ENCODE measurements at regions not wholly inside any gene's neighbourhood (a gene's known extent, or its start where the extent isn't known, plus 50 kb on each side); places are given as distances from the start of the nearest gene placed in this dataset.

DNA sequence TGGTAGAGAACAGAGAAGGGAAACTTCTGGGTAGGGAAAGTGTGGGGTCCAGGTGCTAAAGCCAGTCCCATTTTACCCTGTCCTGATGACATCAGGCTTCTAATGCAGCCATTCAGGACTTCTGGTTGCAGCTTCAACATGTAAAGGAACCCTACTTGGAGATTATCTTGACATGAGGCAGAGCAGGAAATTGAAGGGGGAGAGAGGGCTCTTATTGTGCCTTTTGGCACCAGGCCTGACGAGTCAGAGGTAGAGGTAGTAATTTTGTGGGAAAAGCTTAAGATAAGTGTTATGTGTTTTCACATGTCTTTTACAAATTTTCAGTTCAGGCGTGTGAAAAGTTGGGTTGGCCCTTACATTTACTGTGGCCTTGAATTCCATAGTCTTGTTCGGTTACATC is 102.4 kb upstream of the APC start:
- Histone ChIP-seq H3K36me3 (ENCODE audit: control insufficient read depth in 2 of 2, insufficient read depth in 2 of 2, low read length in 2 of 2) (no peaks in the 10 kb centered on the region), H3K27ac (ENCODE audit: low read depth in 2 of 2, low read length in 2 of 2) (no peak overlapping the region), H3K9me3 (ENCODE audit: control insufficient read depth in 2 of 2, low read length in 2 of 2) (peaks cover 0 to 2% of the 10 kb centered on the region in 2 donors), H3K9ac (ENCODE audit: low read depth in 1 of 2, low read length in 2 of 2) (no peak overlapping the region), H3K4me1 (ENCODE audit: control insufficient read depth in 2 of 2, insufficient read depth in 2 of 2, low read length in 2 of 2) (no peaks in the 10 kb centered on the region), H3K27me3 (ENCODE audit: control insufficient read depth in 2 of 2, insufficient read depth in 2 of 2, low read length in 2 of 2) (no peaks in the 10 kb centered on the region), H3K4me3 (ENCODE audit: low read length in 2 of 2) (no peak overlapping the region)

DNA sequence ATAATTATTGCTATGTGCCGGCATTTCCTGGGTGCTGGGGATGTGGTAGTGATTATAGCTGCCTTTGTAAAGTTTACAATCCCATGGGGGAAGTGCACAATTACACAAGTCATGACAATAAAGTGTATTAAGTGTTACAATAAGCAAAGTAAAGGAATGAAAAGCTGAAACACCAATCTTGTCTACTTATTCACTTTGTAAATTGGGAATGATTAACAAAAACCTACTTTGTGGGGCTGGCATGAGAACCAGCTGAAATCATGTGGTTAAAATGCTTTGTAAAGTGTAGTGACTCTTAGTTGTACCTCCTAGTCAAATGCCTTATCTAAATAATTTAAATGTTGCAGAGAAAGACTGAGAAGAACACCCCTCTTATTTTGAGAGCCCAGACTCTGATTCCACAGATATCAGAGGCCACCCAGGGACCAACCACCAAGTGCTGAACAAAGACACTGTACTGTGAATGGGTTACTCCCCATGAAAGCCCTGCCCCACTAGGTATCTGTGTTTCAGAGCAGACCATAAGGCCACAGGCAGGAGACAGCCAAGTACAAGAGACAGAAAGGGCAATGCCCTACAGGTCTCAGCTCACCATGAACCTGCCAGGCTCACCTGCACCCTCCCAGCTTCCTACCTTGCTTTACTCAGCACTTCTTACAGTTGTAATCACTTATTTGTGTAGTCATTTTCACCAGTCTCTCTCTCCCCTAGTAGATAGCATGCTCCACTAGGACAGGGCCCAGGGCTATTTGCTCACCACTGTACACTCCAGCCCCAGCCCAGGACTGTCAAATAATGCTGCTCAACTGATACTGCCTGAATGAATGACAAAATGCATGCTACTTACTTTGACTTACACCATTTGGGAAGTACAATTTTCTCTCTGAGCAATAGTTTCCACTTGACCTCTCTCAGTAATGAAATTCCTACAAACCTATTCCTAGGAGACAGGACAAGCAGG is 101.6 kb upstream of the APC start:
- peaks cover 0 to 2% of the 10 kb centered on the region in 2 donors for H3K9me3 ChIP-seq (ENCODE audit: control insufficient read depth in 2 of 2, low read length in 2 of 2)
- no peak overlapping the region for H3K9ac ChIP-seq (ENCODE audit: low read depth in 1 of 2, low read length in 2 of 2)
- no peaks in the 10 kb centered on the region for H3K36me3 ChIP-seq (ENCODE audit: control insufficient read depth in 2 of 2, insufficient read depth in 2 of 2, low read length in 2 of 2)
- no peak overlapping the region for H3K4me3 ChIP-seq (ENCODE audit: low read length in 2 of 2)
- H3K27ac ChIP-seq (ENCODE audit: low read depth in 2 of 2, low read length in 2 of 2) = no peak overlapping the region
- no peaks in the 10 kb centered on the region for H3K4me1 ChIP-seq (ENCODE audit: control insufficient read depth in 2 of 2, insufficient read depth in 2 of 2, low read length in 2 of 2)
- no peaks in the 10 kb centered on the region for H3K27me3 ChIP-seq (ENCODE audit: control insufficient read depth in 2 of 2, insufficient read depth in 2 of 2, low read length in 2 of 2)

- H3K9me3 ChIP-seq (ENCODE audit: control insufficient read depth in 2 of 2, low read length in 2 of 2) = peaks cover 0 to 2% of the 10 kb centered on the region in 2 donors
- H3K27me3 ChIP-seq (ENCODE audit: control insufficient read depth in 2 of 2, insufficient read depth in 2 of 2, low read length in 2 of 2) = no peaks in the 10 kb centered on the region
- H3K27ac ChIP-seq (ENCODE audit: low read depth in 2 of 2, low read length in 2 of 2) = no peak overlapping the region
- no peaks in the 10 kb centered on the region for H3K4me1 ChIP-seq (ENCODE audit: control insufficient read depth in 2 of 2, insufficient read depth in 2 of 2, low read length in 2 of 2)
- no peaks in the 10 kb centered on the region for H3K36me3 ChIP-seq (ENCODE audit: control insufficient read depth in 2 of 2, insufficient read depth in 2 of 2, low read length in 2 of 2)
- H3K9ac ChIP-seq (ENCODE audit: low read depth in 1 of 2, low read length in 2 of 2) = no peak overlapping the region
- no peak overlapping the region for H3K4me3 ChIP-seq (ENCODE audit: low read length in 2 of 2)
Measured at GRCh38 chr5:112636751-112637150, 100.9 kb upstream of the APC start.

DNA sequence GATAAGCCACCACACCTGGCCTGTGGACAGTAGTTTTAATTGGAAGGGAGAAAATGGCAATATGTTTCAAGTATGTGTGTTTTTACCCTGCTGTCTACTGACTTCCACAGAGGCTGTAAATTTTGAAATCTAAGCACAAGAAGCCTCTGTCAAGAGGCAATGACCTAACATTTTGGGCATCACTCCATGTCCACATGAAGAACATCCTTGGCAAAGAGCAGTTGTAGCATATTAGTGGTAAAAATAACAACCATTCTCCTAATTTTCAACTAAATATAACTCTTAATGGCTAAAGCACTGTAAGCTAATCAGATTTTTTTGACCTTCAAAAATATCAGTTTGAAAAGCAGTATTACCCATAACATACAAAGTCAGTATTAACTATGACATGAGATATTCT is 100.3 kb upstream of the APC start:
- H3K9me3 ChIP-seq (ENCODE audit: control insufficient read depth in 2 of 2, low read length in 2 of 2) = peaks cover 0 to 2% of the 10 kb centered on the region in 2 donors
- H3K4me1 ChIP-seq (ENCODE audit: control insufficient read depth in 2 of 2, insufficient read depth in 2 of 2, low read length in 2 of 2) = no peaks in the 10 kb centered on the region
- H3K9ac ChIP-seq (ENCODE audit: low read depth in 1 of 2, low read length in 2 of 2) = no peak overlapping the region
- H3K36me3 ChIP-seq (ENCODE audit: control insufficient read depth in 2 of 2, insufficient read depth in 2 of 2, low read length in 2 of 2) = no peaks in the 10 kb centered on the region
- no peak overlapping the region for H3K27ac ChIP-seq (ENCODE audit: low read depth in 2 of 2, low read length in 2 of 2)
- H3K4me3 ChIP-seq (ENCODE audit: low read length in 2 of 2) = no peak overlapping the region
- no peaks in the 10 kb centered on the region for H3K27me3 ChIP-seq (ENCODE audit: control insufficient read depth in 2 of 2, insufficient read depth in 2 of 2, low read length in 2 of 2)

GRCh38 chr5:112640546-112640945 is 97.1 kb upstream of the APC start:
- H3K9ac ChIP-seq (ENCODE audit: low read depth in 1 of 2, low read length in 2 of 2) = no peak overlapping the region
- no peaks in the 10 kb centered on the region for H3K27me3 ChIP-seq (ENCODE audit: control insufficient read depth in 2 of 2, insufficient read depth in 2 of 2, low read length in 2 of 2)
- H3K36me3 ChIP-seq (ENCODE audit: control insufficient read depth in 2 of 2, insufficient read depth in 2 of 2, low read length in 2 of 2) = no peaks in the 10 kb centered on the region
- H3K4me1 ChIP-seq (ENCODE audit: control insufficient read depth in 2 of 2, insufficient read depth in 2 of 2, low read length in 2 of 2) = no peaks in the 10 kb centered on the region
- H3K9me3 ChIP-seq (ENCODE audit: control insufficient read depth in 2 of 2, low read length in 2 of 2) = no peaks in the 10 kb centered on the region
- H3K4me3 ChIP-seq (ENCODE audit: low read length in 2 of 2) = no peak overlapping the region
- H3K27ac ChIP-seq (ENCODE audit: low read depth in 2 of 2, low read length in 2 of 2) = no peak overlapping the region

- Histone ChIP-seq H3K4me3 (ENCODE audit: low read length in 2 of 2) (no peak overlapping the region), H3K4me1 (ENCODE audit: control insufficient read depth in 2 of 2, insufficient read depth in 2 of 2, low read length in 2 of 2) (no peaks in the 10 kb centered on the region), H3K9me3 (ENCODE audit: control insufficient read depth in 2 of 2, low read length in 2 of 2) (no peaks in the 10 kb centered on the region), H3K36me3 (ENCODE audit: control insufficient read depth in 2 of 2, insufficient read depth in 2 of 2, low read length in 2 of 2) (no peaks in the 10 kb centered on the region), H3K9ac (ENCODE audit: low read depth in 1 of 2, low read length in 2 of 2) (no peak overlapping the region), H3K27me3 (ENCODE audit: control insufficient read depth in 2 of 2, insufficient read depth in 2 of 2, low read length in 2 of 2) (no peaks in the 10 kb centered on the region), H3K27ac (ENCODE audit: low read depth in 2 of 2, low read length in 2 of 2) (no peak overlapping the region)
Measured at GRCh38 chr5:112641515-112642110, 96.1 kb upstream of the APC start.

GRCh38 chr5:112642885-112643284 is 94.8 kb upstream of the APC start:
- H3K36me3 ChIP-seq (ENCODE audit: control insufficient read depth in 2 of 2, insufficient read depth in 2 of 2, low read length in 2 of 2) = no peaks in the 10 kb centered on the region
- H3K4me3 ChIP-seq (ENCODE audit: low read length in 2 of 2) = no peak overlapping the region
- no peaks in the 10 kb centered on the region for H3K9me3 ChIP-seq (ENCODE audit: control insufficient read depth in 2 of 2, low read length in 2 of 2)
- no peaks in the 10 kb centered on the region for H3K4me1 ChIP-seq (ENCODE audit: control insufficient read depth in 2 of 2, insufficient read depth in 2 of 2, low read length in 2 of 2)
- H3K9ac ChIP-seq (ENCODE audit: low read depth in 1 of 2, low read length in 2 of 2) = no peak overlapping the region
- H3K27ac ChIP-seq (ENCODE audit: low read depth in 2 of 2, low read length in 2 of 2) = no peak overlapping the region
- H3K27me3 ChIP-seq (ENCODE audit: control insufficient read depth in 2 of 2, insufficient read depth in 2 of 2, low read length in 2 of 2) = no peaks in the 10 kb centered on the region

- no peaks in the 10 kb centered on the region for H3K9me3 ChIP-seq (ENCODE audit: control insufficient read depth in 2 of 2, low read length in 2 of 2)
- no peak overlapping the region for H3K9ac ChIP-seq (ENCODE audit: low read depth in 1 of 2, low read length in 2 of 2)
- H3K27me3 ChIP-seq (ENCODE audit: control insufficient read depth in 2 of 2, insufficient read depth in 2 of 2, low read length in 2 of 2) = no peaks in the 10 kb centered on the region
- H3K36me3 ChIP-seq (ENCODE audit: control insufficient read depth in 2 of 2, insufficient read depth in 2 of 2, low read length in 2 of 2) = no peaks in the 10 kb centered on the region
- no peaks in the 10 kb centered on the region for H3K4me1 ChIP-seq (ENCODE audit: control insufficient read depth in 2 of 2, insufficient read depth in 2 of 2, low read length in 2 of 2)
- no peak overlapping the region for H3K4me3 ChIP-seq (ENCODE audit: low read length in 2 of 2)
- H3K27ac ChIP-seq (ENCODE audit: low read depth in 2 of 2, low read length in 2 of 2) = no peak overlapping the region
Measured at GRCh38 chr5:112643339-112643971, 94.2 kb upstream of the APC start.

DNA sequence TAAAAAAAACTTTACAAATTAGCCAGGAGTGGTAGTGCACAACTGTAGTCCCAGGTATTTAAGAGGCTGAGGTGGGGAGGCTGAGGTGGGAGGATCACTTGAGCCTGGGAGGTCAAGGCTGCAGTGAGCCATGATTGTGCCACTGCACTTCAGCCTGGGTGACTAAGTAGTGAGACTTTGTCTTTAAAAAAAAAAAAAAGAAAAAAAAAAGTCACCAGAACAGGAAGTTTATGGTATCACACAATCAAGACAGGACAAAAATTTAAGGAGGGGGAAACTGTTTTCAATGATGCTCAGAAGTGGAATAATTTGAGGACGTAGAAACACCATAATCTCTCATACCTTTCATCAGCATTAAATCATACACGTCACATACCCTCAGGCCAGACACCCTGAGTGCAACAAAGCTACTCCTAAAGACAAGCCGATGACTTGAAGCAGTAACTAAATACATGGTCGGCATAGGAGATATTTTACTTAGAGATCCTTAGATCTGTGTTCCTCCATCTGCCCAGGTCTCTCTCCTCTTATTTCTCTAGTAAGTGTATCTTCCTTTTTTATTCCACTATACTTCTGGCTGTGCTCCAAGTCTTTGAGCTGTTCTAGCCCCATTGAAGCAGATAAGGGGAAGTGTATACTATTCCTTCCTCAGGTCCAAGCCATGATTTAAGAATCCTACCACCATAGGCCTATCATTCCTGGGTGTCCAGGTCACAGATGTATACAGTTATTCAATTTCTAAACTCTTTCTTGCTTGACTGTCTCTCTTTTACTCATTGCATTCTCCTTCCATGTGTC is 91.3 kb upstream of the APC start:
- Histone ChIP-seq H3K36me3 (ENCODE audit: control insufficient read depth in 2 of 2, insufficient read depth in 2 of 2, low read length in 2 of 2) (no peaks in the 10 kb centered on the region), H3K27me3 (ENCODE audit: control insufficient read depth in 2 of 2, insufficient read depth in 2 of 2, low read length in 2 of 2) (no peaks in the 10 kb centered on the region), H3K4me3 (ENCODE audit: low read length in 2 of 2) (no peak overlapping the region), H3K9me3 (ENCODE audit: control insufficient read depth in 2 of 2, low read length in 2 of 2) (no peaks in the 10 kb centered on the region), H3K27ac (ENCODE audit: low read depth in 2 of 2, low read length in 2 of 2) (no peak overlapping the region), H3K4me1 (ENCODE audit: control insufficient read depth in 2 of 2, insufficient read depth in 2 of 2, low read length in 2 of 2) (peaks cover 2% of the 10 kb centered on the region in 2 donors), H3K9ac (ENCODE audit: low read depth in 1 of 2, low read length in 2 of 2) (no peak overlapping the region)

Measured in mucosa of rectum (tissue), 2 donors.